ENCODE measurements at regions not wholly inside any gene's neighbourhood (a gene's known extent, or its start where the extent isn't known, plus 50 kb on each side); places are given as distances from the start of the nearest gene placed in this dataset.

- Histone ChIP-seq H3K27ac (no peak overlapping the region), H3K36me3 (no peaks in the 10 kb centered on the region), H3K4me1 (no peaks in the 10 kb centered on the region), H3K4me3 (no peak overlapping the region), H3K9me3 (no peaks in the 10 kb centered on the region), H3K27me3 (no peaks in the 10 kb centered on the region)
- intact Hi-C loops (cut with DNase I; ENCODE audit: low total_unique reads) (no loop called here), in situ Hi-C loops (cut with MboI; ENCODE audit: low pct_ligation_motif_present in 1 of 4, low pct_unique_long_range_greater_than_20kb in 1 of 4, low sequenced_read_pairs in 3 of 4) (no loop called here)
- DNase-seq: no peak
- no peak for TF ChIP-seq POLR2AphosphoS5 (IDR thresholded peaks at IDR 0.05)
- TF ChIP-seq POLR2A (IDR thresholded peaks at IDR 0.05): no peak
- 82 to 91% methylated on average over 3 to 4 of the region's 4 CpGs for WGBS, 2 donors (ENCODE audit: low coverage in 1 of 2)
Measured at GRCh38 chr6:81413306-81413705, 339.2 kb downstream of the TENT5A start.

- no peak for DNase-seq
- in situ Hi-C loops (cut with MboI; ENCODE audit: low pct_ligation_motif_present in 1 of 4, low pct_unique_long_range_greater_than_20kb in 1 of 4, low sequenced_read_pairs in 3 of 4): no loop called here
Measured at GRCh38 chr6:81401970-81402690, 350.4 kb downstream of the TENT5A start.

GRCh38 chr6:81396916-81397315 lies 355.6 kb downstream of the TENT5A start:
- Histone ChIP-seq H3K4me3 (no peak overlapping the region), H3K4me1 (no peaks in the 10 kb centered on the region), H3K27ac (no peak overlapping the region), H3K27me3 (no peaks in the 10 kb centered on the region), H3K36me3 (no peaks in the 10 kb centered on the region), H3K9me3 (no peaks in the 10 kb centered on the region)
- in situ Hi-C loops (cut with MboI; ENCODE audit: low pct_ligation_motif_present in 1 of 4, low pct_unique_long_range_greater_than_20kb in 1 of 4, low sequenced_read_pairs in 3 of 4) (no loop called here), intact Hi-C loops (cut with DNase I; ENCODE audit: low total_unique reads) (no loop called here)
- no peak for DNase-seq
- 75 to 95% methylated on average over 2 of the region's 2 CpGs for WGBS, 2 donors (ENCODE audit: low coverage in 1 of 2)
- TF ChIP-seq POLR2AphosphoS5 (IDR thresholded peaks at IDR 0.05): no peak
- no peak for TF ChIP-seq CTCF (IDR thresholded peaks at IDR 0.05)

More at GRCh38 chr6:81401970-81402690, 350.4 kb downstream of the TENT5A start:
- no peaks in the 10 kb centered on the region for H3K36me3 ChIP-seq
- no peaks in the 10 kb centered on the region for H3K27me3 ChIP-seq
- H3K4me1 ChIP-seq: peaks cover 0 to 3% (median 0%) of the 10 kb centered on the region in 4 donors
- H3K9me3 ChIP-seq: no peaks in the 10 kb centered on the region
- WGBS, 2 donors (ENCODE audit: low coverage in 1 of 2): 83 to 84% methylated on average over 1 to 3 of the region's 3 CpGs
- TF ChIP-seq POLR2AphosphoS5 (IDR thresholded peaks at IDR 0.05): no peak
- no peak for TF ChIP-seq CTCF (IDR thresholded peaks at IDR 0.05)
- no peak for TF ChIP-seq EP300 (IDR thresholded peaks at IDR 0.05; ENCODE audit: low read depth)
- TF ChIP-seq POLR2A (IDR thresholded peaks at IDR 0.05): no peak
- no peak overlapping the region for H3K4me3 ChIP-seq
- intact Hi-C loops (cut with DNase I; ENCODE audit: low total_unique reads): no loop called here
- no peak overlapping the region for H3K27ac ChIP-seq

- H3K27me3 ChIP-seq: no peaks in the 10 kb centered on the region
- DNase-seq: no peak
- H3K36me3 ChIP-seq: no peaks in the 10 kb centered on the region
- H3K4me3 ChIP-seq: no peak overlapping the region
- H3K27ac ChIP-seq: no peak overlapping the region
- intact Hi-C loops (cut with DNase I; ENCODE audit: low total_unique reads) (no loop called here), in situ Hi-C loops (cut with MboI; ENCODE audit: low pct_ligation_motif_present in 1 of 4, low pct_unique_long_range_greater_than_20kb in 1 of 4, low sequenced_read_pairs in 3 of 4) (no loop called here)
- H3K9me3 ChIP-seq: no peaks in the 10 kb centered on the region
- H3K4me1 ChIP-seq: no peaks in the 10 kb centered on the region
- WGBS, 2 donors (ENCODE audit: low coverage in 1 of 2): 48 to 61% methylated on average over 1 of the region's 1 CpG
- TF ChIP-seq EP300 (IDR thresholded peaks at IDR 0.05; ENCODE audit: low read depth): no peak
- no peak for TF ChIP-seq CTCF (IDR thresholded peaks at IDR 0.05)
- TF ChIP-seq POLR2AphosphoS5 (IDR thresholded peaks at IDR 0.05): no peak
- no peak for TF ChIP-seq POLR2A (IDR thresholded peaks at IDR 0.05)
Measured at GRCh38 chr6:81387163-81387562, 365.3 kb downstream of the TENT5A start.

GRCh38 chr6:81384921-81385320 lies 367.6 kb downstream of the TENT5A start:
- H3K4me1 ChIP-seq: no peaks in the 10 kb centered on the region
- WGBS, 2 donors (ENCODE audit: low coverage in 1 of 2): 61 to 83% methylated on average over 2 of the region's 2 CpGs
- H3K27ac ChIP-seq: no peak overlapping the region
- no peaks in the 10 kb centered on the region for H3K27me3 ChIP-seq
- DNase-seq: no peak
- TF ChIP-seq EP300 (IDR thresholded peaks at IDR 0.05; ENCODE audit: low read depth): no peak
- no peak for TF ChIP-seq POLR2AphosphoS5 (IDR thresholded peaks at IDR 0.05)
- no peak for TF ChIP-seq CTCF (IDR thresholded peaks at IDR 0.05)
- no peak for TF ChIP-seq POLR2A (IDR thresholded peaks at IDR 0.05)
- H3K4me3 ChIP-seq: no peak overlapping the region
- no peaks in the 10 kb centered on the region for H3K9me3 ChIP-seq
- H3K36me3 ChIP-seq: no peaks in the 10 kb centered on the region
- in situ Hi-C loops (cut with MboI; ENCODE audit: low pct_ligation_motif_present in 1 of 4, low pct_unique_long_range_greater_than_20kb in 1 of 4, low sequenced_read_pairs in 3 of 4): no loop called here
- intact Hi-C loops (cut with DNase I; ENCODE audit: low total_unique reads): no loop called here

Measured in transverse colon (tissue), 4 donors.